Retinal pigment epithelial cell (primary cell): ENCODE measurements at regions not wholly inside any gene's neighbourhood (a gene's known extent, or its start where the extent isn't known, plus 50 kb on each side); places are given as distances from the start of the nearest gene placed in this dataset.

Source experiments
- DNase-seq: peaks from one replicate; pipeline ENCODE4 v3.0.0-alpha.2; 2010; ENCODE audit warnings: low read depth
- H3K4me3 ChIP-seq: 2 replicates; pipeline ENCODE4 v1.5.1; 2011; ENCODE audit warnings: mild to moderate bottlenecking, low read length, control low read depth, moderate library complexity
- TF ChIP-seq, protein P1 (sequence below): conservative IDR thresholded peaks from 2 replicates; pipeline ENCODE4 v1.5.1; 2011; ENCODE audit warnings: low read depth, low read length, control low read depth, inconsistent platforms

DNA sequence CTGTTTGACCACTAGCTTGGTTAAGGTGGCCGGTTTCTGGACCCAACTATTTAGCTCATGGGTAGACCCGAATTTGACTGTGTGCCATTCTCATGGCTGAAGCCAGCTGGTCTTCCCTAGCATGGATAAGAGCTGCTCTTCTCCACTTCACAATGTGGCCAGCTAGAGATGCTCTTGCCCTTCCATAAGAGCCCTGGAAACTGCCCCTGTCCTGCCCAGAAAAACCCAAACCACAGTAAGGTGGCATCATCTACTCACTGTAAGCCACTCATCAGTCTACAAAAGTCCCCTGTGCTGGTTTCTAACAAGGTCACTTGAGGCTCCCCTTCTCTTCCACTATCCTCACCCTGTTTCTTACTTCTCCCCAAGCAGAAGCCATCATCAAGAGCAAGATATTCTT, 165.1 kb downstream of the HS3ST2 start:
- TF ChIP-seq, protein P1, sequence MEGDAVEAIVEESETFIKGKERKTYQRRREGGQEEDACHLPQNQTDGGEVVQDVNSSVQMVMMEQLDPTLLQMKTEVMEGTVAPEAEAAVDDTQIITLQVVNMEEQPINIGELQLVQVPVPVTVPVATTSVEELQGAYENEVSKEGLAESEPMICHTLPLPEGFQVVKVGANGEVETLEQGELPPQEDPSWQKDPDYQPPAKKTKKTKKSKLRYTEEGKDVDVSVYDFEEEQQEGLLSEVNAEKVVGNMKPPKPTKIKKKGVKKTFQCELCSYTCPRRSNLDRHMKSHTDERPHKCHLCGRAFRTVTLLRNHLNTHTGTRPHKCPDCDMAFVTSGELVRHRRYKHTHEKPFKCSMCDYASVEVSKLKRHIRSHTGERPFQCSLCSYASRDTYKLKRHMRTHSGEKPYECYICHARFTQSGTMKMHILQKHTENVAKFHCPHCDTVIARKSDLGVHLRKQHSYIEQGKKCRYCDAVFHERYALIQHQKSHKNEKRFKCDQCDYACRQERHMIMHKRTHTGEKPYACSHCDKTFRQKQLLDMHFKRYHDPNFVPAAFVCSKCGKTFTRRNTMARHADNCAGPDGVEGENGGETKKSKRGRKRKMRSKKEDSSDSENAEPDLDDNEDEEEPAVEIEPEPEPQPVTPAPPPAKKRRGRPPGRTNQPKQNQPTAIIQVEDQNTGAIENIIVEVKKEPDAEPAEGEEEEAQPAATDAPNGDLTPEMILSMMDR, result no peak
- DNase-seq, result no peak
- no peak overlapping the region for H3K4me3 ChIP-seq

DNA sequence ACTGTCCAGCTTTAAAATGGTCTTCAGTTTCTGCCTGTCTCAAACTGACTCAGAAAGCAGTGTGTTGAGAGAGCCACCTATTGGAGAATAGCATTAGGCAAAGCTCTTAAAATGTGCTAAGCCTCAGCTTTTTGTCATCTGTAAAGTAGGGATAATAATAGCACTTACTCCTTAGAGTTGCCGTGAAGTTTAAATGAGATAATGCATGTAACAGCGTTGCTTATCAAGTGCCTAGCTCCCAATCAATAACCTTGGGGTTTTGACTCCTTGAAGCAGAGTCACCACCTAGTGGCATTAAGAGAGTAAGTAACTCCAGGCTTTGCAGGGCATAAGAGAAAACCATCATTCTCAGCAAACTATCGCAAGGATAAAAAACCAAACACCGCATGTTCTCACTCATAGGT, 163.3 kb downstream of the HS3ST2 start:
- no peak for DNase-seq
- no peak overlapping the region for H3K4me3 ChIP-seq
- TF ChIP-seq, protein P1, result no peak

DNA sequence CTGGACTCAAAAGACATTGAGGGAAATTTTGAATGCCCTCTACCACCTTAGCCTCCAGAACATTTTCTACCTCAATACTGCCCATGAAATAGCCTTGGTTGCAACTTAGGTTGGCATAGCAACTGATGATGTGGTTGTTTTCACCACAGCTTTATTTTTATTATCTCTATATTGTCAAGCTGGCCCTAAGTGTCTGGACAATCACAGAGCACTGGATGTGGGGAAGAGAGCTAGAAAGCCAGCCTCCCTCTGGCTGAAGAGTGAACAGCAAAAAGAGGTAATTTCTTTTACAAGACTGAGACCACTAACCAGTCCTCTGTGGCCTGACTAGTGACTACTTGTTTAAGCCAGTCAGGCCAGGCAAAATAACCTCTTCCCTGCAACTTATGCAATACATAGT, 159.6 kb downstream of the HS3ST2 start:
- DNase-seq, result no peak
- TF ChIP-seq, protein P1, result no peak
- H3K4me3 ChIP-seq, result no peak overlapping the region

DNA sequence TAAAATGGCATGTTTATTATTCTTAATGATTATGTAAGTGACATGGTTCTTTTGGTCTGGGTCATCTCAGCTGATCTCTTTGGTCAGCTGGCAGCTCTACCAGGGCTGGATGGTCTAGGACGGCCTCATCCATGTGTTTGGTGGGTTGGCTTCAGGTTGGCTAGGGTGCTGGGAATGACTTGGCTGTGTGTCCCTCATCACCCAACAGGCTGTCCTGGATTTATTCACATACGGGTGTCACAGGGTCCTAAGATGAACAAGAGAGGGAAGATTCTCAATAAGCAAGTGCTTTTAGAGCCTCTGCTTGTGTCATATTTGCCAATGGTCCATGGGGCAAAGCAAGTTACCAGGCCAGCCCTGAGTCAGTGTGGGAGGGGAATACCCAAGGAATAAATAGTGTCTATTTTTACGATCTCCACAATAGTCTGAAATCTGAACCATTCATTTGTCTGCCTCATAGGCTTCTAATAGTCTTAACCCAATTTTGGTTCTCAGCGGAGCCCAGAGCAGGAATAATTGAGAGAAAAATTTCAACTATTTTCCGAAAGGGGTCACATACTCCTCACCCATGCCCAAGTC, 157.5 kb downstream of the HS3ST2 start:
- DNase-seq, result no peak
- TF ChIP-seq, protein P1, result no peak
- no peak overlapping the region for H3K4me3 ChIP-seq

DNA sequence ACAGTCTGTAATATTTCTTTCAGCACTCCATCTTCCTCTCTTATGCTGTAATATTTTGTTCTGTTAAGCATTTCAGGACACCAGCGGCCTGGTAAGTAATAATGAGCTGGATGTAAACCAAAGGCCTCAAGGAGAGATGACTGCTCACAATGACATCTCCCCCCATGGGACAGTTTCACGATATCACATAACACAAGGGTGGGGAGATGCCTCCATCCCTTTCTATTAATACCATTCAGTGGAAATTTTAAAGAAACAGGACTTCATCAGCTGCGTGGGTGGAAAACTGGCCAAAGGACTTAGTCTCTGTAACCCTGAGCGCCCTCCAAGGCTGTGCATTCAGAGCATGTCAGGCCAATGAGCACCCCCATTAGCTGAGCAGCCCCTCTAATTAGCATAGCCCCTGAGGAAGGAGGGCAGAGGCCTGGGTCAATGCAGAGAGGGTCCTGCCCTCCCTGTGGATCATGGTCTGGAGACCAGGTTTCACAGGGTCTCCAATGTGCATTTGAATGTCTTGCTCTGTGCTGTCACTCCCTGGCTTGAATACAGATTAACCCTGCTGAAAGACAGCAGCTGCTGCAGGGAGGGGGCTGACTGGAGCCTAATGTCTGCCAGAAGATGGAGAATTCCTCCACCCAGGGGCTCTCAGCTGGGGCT, 156.4 kb downstream of the HS3ST2 start:
- no peak for DNase-seq
- no peak overlapping the region for H3K4me3 ChIP-seq
- TF ChIP-seq, protein P1, result no peak

DNA sequence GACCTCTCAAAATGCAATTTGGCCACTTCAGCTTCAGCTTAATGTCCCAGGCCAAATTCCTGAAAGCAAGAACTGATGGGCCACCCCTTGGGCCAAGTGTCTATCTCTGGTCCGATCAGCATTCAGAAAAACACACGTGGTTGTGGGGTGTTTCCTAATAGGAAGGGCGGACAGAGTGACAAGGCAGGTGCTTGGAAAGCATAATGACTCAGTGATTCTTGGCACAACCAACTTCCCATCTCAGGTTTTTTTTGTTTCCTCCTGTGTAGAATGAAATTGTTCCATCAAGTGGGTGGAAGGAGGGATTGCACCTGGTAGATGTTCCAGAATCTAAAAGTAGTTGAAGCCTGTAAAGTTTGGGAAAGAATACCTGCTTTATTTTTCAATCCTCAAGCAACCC, 155.6 kb downstream of the HS3ST2 start:
- no peak overlapping the region for H3K4me3 ChIP-seq
- TF ChIP-seq, protein P1, result no peak
- no peak for DNase-seq

DNA sequence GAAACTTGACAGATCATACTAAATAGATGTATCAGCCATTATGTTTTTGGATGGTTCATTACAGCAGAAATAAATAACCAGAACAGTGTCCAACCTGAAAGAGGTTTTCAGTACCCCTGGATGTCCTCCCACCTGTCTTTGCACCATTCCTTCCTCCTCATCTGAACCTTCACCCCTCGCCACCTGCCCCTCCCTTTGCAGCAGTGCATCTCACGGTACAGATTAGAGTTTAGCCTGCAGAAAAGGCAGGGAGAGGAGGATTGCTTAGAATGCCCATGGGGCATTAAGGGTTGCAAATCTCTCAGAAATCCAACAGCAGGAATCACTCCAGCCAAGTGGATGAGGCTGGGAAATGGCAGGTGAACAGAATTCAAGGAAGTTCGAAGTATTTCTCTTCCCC, 155.0 kb downstream of the HS3ST2 start:
- H3K4me3 ChIP-seq, result no peak overlapping the region
- DNase-seq, result no peak
- TF ChIP-seq, protein P1, result no peak
